HG02840 (cell line): ENCODE measurements at regions not wholly inside any gene's neighbourhood (a gene's known extent, or its start where the extent isn't known, plus 50 kb on each side); places are given as distances from the start of the nearest gene placed in this dataset.
"Not testable (repeated sequence)": the region's sequence is repeated elsewhere in the genome, so short reads cannot be mapped to it uniquely, and the experiment has no call there.

Source experiments
- ATAC-seq: cut with Tn5 transposase; IDR thresholded peaks from one replicate; pipeline ENCODE4 v1.9.1; 2021; ENCODE audit warnings: mild to moderate bottlenecking, moderate library complexity, moderate number of reproducible peaks; ENCODE audit not compliant: unreplicated experiment, low FRiP score

GRCh38 chr2:37802211-37802752 is 122.8 kb upstream of the RMDN2 start:
- ATAC-seq, result no peak

DNA sequence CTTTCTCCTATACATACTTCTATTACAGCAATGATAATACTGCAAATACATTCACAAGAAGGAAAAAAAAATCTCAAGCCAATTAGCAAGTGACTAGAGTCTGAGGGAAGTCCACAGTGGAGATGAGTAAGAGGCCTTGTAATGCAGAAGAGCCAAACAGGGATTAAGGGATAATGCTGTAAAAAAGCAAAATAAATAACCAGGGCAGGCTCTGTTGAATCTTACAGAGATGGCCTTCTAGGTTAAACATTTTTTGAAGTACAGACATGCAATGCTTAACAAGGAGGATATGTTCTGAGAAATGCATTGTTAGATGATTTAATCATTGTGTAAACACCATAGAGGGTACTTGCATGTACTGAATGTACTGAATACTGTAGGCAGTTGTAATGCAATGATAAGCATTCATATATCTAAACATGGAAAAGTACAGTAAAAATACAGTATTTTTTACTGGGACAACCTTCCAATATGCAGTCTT is 122.1 kb upstream of the RMDN2 start:
- ATAC-seq, result no peak

GRCh38 chr2:37806004-37806403 is 119.1 kb upstream of the RMDN2 start:
- not testable (repeated sequence) for ATAC-seq

GRCh38 chr2:37809525-37809924 is 115.6 kb upstream of the RMDN2 start:
- no peak for ATAC-seq

GRCh38 chr2:37809931-37810570 is 115.0 kb upstream of the RMDN2 start:
- ATAC-seq, result no peak

DNA sequence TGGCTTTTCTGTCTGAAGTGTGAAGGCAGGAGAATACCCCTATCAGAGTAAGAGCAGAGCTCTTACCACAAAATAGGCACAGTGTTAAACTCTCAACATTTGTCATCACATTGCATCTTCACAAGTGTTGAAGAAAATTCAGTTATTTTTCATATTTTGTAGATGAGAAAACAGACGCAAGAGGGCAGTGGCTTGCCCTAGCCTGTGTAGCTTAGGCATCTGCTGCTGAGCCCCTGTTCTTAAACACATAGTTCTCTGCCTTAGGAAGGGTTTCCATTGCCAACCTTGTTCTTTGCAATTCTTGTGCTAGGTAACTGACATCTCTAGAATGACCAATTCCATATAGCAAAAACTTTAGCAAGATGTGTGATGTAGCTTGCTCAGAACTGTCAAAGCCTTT is 112.7 kb upstream of the RMDN2 start:
- no peak for ATAC-seq

DNA sequence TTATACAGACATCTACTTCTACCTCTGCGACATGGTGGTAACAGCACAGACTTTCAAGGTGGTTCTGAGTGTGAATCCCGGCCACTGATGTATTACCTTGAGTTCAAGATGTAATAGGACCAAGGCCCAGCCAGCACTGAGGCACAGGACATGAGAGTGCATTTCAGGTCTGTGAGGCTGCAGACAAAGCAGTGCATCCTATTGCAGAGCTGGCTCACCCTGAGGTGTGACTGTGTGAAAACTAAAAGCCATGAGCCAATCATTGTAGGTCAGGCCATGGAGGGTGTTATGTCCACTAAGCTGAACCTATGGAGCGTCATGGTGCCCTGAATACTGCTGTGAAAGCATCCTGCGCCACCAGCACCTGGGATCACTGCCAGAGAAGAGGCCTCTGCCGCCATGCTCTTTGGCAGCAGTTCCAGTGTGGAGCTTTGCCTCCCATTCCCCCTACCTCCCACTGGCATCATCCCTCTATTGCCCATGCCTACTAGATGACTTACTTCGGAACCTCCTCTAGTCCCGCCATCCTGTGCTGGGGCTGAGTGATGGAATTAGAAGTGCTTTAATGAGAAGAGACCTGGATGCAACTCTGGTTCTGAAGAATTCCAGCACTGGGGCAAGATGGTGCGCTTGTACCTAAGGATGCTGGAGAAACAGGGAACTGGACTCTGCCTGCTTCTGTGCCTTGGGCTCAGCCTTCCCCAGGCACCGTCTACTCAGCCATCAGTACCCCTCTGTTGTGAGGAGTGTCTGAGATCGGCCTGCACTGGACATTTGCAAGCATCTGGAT is 112.0 kb upstream of the RMDN2 start:
- no peak for ATAC-seq

- ATAC-seq, result no peak
Observed at GRCh38 chr2:37816036-37816435, 109.1 kb upstream of the RMDN2 start.

DNA sequence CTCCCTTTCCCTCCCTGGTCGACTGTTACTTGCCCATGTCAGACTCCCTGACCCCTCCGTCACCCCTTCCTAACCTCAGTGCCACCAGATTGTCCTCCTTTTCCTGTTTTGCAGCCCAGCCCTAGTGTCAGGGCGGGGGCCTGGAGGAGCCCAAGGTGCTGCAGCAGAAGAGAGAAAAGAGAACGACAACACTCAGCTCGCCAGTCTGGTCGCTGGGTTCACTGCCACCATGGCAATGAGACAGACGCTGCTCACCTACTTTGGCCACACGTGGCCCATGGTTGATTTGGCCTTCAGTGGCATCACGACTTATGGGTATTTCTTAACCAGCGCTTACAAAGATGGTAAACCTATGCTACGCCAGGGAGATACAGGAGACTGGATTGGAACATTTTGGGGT is 108.4 kb upstream of the RMDN2 start:
- ATAC-seq, result no peak

GRCh38 chr2:37819186-37819585 is 105.9 kb upstream of the RMDN2 start:
- ATAC-seq, result no peak

- ATAC-seq, result no peak
Observed at GRCh38 chr2:37820471-37820986, 104.6 kb upstream of the RMDN2 start.

DNA sequence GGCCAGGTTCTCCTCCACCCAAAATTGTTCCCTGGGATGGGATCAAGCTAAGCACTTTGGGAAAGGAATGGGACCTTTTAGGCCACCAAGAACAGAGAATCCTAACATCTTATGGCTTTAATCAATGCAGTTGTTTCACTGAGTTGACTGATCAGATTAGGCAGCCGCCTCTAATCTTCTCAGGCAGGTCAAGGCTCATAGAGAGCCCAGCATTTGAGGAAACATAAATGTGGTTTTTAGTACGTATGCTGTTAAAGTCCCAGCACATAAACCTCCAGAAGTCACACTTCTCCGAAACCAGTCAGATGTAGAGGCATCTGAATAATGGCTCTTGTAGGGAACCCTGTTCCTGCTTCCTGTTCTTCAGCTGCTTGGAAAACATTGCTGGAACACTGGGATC is 99.5 kb upstream of the RMDN2 start:
- ATAC-seq, result no peak

DNA sequence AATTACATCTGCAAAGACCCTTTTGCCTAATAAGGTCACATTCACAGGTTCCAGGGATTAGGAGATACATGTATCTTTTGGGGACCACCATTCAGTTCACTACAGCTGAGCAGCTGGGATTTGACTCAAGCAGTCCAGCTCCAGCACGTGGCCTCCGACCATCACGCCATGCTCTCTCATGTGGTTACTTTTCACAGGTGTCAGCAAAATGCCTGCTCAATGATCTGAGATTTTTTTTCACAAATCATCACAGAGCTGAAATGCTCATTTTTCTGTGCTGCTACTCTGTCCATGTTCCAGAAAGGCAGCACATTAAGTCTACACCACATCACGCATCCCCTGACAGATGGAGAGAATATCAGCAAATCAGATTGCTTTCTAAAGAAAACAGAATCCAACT is 98.5 kb upstream of the RMDN2 start:
- ATAC-seq, result no peak

DNA sequence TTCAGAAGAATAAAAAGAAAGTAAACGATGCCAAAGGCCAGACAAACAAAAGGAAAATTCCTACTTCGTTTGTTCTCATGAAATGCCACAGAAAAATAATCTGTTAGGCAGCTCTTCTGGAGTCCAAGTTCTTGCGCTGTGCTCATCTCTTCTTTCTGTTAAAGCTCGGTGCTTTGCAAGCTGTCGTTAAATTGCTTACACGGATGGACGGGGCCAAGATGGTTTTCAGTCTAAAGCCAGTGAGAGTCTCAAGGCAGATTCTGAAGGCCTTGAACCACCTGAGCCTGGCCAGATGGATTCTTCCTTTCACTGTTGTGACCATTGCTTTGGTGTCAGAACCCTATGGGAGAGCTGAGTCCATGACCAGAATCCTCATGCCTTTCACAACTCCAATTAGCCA is 97.6 kb upstream of the RMDN2 start:
- no peak for ATAC-seq

DNA sequence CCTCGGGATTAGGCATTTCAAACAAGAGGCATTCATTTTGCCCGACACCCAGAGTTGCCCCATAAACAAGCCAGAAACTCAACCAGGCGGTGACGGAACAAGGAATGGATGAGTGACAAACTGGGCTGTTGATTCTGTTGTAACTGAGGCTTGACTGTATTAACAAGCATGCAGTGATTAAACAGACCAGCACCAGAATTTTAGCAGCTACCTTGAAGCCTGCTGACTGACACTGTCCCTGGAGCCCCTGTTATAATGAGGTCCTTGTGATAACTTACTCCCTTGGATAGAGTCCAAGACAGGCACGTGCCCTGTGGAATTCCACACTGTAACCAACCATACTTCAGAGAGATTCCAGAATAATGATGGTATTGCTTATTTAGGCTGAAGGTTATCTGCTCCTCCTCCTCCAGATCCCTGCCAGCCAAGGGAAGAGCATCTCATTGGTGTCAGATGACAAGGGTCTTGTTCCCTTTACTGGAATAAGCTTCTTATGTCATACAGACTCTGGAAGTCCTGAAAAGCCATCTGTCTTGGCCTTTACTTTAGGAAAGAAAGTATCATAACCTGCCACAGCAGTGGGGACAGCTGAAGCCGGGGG is 97.1 kb upstream of the RMDN2 start:
- no peak for ATAC-seq

- no peak for ATAC-seq
Observed at GRCh38 chr2:37829202-37829601, 95.9 kb upstream of the RMDN2 start.

DNA sequence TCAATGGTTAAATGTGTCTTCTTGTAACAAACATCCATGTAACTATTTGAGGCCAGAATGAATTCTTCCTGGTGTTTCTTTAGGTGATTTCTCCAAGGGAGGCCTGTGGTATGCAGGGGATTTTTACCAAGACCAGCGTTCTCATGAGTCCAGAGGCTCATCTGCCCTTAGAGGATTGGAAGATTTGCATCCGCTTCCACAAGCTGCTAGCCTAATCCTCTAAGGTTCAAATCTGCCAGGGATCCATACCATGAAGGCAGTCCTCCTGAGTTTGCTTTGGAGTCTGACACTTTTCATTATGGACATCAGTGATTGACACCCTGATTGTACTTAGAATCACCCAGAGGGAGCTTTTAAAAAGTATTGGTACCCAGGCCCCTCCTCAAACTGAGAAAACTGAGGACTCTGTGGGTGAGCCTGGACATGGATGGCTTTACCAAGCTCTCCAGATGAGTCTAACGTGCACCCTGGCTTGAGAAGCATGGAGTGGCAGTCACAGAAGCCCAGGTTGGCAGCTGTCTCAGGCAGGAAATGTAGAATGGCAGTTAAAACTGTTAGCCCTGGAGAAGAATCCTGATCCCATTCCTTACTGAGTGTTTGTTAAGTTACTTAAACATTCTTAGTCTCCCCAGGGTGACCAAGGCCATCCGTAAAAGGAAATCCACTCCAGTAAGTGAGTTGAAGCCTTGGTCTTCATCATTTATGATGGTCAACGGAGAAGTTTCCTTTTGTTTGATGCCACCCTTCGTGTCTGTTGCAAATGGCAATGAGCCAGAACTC is 95.3 kb upstream of the RMDN2 start:
- ATAC-seq, result no peak

- no peak for ATAC-seq
Observed at GRCh38 chr2:37830636-37831035, 94.5 kb upstream of the RMDN2 start.

DNA sequence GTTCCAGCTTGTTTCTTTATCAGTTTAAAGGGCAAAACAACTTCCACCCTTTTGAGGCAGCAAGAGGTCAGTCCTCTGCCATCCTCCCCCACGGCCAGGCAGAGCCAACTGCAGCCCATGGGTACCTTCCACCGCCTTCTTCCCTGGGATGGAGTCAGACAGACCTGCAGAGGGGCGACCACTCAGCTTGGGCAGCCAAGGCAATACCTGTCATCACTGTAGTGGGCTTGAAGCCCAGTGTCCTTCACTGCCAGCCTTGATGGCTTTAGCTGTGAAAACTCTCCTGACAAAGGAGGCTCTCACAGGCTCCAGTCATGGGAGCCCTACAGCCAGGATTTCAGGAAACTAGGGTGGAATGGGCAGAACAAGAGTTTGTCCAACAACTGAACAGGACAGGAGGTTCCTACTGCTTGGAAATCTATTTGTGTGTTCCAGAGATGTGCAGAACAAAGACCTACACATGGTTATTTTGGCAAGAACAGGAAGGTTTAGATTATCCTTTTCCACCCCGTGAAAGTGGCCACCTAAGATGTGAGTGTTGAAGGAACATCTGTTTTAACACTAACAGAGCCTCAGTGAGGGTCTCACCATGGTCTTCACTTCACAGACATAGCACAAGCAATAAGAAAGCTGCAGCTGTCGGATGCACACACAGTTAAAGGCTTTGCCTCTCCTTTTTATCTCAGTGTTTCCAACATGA is 93.9 kb upstream of the RMDN2 start:
- no peak for ATAC-seq
